Mucosa of descending colon (tissue), 3 donors: ENCODE measurements at regions not wholly inside any gene's neighbourhood (a gene's known extent, or its start where the extent isn't known, plus 50 kb on each side); places are given as distances from the start of the nearest gene placed in this dataset.

Experiments
- ATAC-seq: fragments of 200-7000 bp; cut with Tn5 transposase; one replicate; pipeline ENCODE4 v1.9.1; 2020; ENCODE audit warnings: mild to moderate bottlenecking, moderate library complexity
- DNase-seq, 3 donors: peaks; one replicate each; pipeline ENCODE4 v3.0.0-alpha.2; 2020
- H3K36me3 ChIP-seq: fragments of 200-600 bp; one replicate; pipeline ENCODE4 v1.8.0; 2021; ENCODE audit warnings: low read depth, mild to moderate bottlenecking
- H3K4me1 ChIP-seq: fragments of 200-600 bp; one replicate; pipeline ENCODE4 v1.8.0; 2021; ENCODE audit warnings: low read depth, mild to moderate bottlenecking
- H3K4me3 ChIP-seq: fragments of 200-600 bp; one replicate; pipeline ENCODE4 v1.8.0; 2021; ENCODE audit warnings: mild to moderate bottlenecking
- H3K9me3 ChIP-seq: fragments of 200-600 bp; one replicate; pipeline ENCODE4 v1.8.0; 2021; ENCODE audit warnings: mild to moderate bottlenecking
- CTCF ChIP-seq: fragments of 200-600 bp; IDR thresholded peaks from one replicate; pipeline ENCODE4 v1.8.0; 2022; ENCODE audit warnings: antibody characterized with exemption, mild to moderate bottlenecking
- intact Hi-C, 2 donors: fragments of 100-400 bp; cut with DNase I in 1 of 2; cut with micrococcal nuclease in 1 of 2; formaldehyde crosslinking; loops; one replicate each; pipeline versions ENCODE4 v1.11.0 to v1.11.1; 2022; cut with DNase I, micrococcal nuclease
- donor health status: DM: no; HTN: no; CAD: no; lungs with moderate emphysema.
- donor health status: DM: no; HTN: no; CAD: no.
- donor health status: DM: no; HTN: yes; CAD: no.

DNA sequence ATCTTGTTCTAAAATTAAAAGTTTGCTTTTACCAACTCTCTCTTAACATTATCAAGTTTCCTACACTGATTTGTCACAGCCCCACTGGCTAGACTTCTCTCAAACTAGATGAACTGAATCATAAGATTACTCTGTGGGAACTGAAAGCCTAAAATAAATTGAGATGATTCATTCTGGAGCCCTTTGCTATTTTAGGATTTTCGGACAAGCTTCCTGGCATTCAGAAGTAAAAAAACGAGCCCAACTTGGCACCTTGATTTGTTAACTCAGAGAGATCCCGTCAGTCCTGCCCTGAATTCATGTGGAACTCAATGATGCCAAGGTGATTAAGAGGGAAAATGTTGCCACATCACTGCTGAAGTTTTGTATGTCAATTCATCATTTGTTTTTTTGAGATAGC, 122.0 kb upstream of the NRSN1 start:
- Histone ChIP-seq H3K4me3 (no peak overlapping the region), H3K9me3 (no peaks in the 10 kb centered on the region), H3K36me3 (no peaks in the 10 kb centered on the region), H3K4me1 (no peaks in the 10 kb centered on the region)
- no peak for DNase-seq
- no peak for TF ChIP-seq CTCF
- no peak for ATAC-seq
- intact Hi-C loops: no loop called here

DNA sequence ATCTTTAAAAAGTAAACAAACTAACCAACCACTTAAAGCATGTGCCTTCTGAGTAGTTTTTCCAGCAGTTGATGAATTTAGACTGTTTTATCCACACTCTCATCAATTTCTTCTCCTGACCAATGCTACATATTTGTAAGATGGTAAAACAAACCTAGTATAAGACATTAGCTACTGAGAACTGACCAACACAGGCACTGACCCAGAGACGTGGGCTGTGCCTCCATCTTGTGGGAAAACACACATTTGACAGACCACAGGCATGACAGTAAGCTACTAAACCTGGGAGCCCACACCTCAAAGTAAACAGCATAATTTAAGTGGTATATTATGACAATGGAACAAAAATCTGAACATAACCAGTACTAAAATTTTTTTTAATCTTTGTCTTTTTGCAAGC, 121.4 kb upstream of the NRSN1 start:
- no peak overlapping the region for H3K4me3 ChIP-seq
- no peaks in the 10 kb centered on the region for H3K4me1 ChIP-seq
- no peaks in the 10 kb centered on the region for H3K36me3 ChIP-seq
- ATAC-seq (no peak), DNase-seq (no peak)
- no peak for TF ChIP-seq CTCF
- no peaks in the 10 kb centered on the region for H3K9me3 ChIP-seq
- intact Hi-C loops: no loop called here

- no peak for TF ChIP-seq CTCF
- ATAC-seq: peak; percentile 96
These were observed 119.8 kb upstream of the NRSN1 start for GRCh38 chr6:24006254-24006653.

DNA sequence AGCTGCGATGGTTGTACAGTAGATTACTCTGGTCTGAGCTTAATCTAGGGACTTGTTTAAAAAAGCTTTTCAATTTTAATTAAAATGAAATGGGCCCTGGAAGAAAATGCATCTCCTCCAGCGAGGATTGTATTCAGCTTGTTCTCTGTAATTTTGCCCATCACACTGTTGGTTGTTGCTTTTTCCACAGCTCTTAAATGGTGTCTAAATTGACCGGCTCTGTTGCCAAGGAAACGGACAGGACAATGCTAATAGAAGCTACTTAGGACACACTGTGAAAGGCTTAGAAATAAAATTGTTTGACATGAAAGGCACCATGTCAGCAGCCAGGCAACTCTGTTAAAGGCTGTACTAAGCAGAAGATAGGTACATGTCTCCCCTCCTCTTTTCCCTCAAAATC, 116.7 kb upstream of the NRSN1 start:
- DNase-seq: no peak
- intact Hi-C loops: no loop called here
- TF ChIP-seq CTCF: no peak
- no peak overlapping the region for H3K4me3 ChIP-seq
- no peaks in the 10 kb centered on the region for H3K4me1 ChIP-seq
- no peaks in the 10 kb centered on the region for H3K36me3 ChIP-seq
- ATAC-seq: no peak
- H3K9me3 ChIP-seq: no peaks in the 10 kb centered on the region

More at GRCh38 chr6:24006254-24006653, 119.8 kb upstream of the NRSN1 start:
- intact Hi-C loops: no loop called here
- Histone ChIP-seq H3K4me3 (no peak overlapping the region), H3K9me3 (no peaks in the 10 kb centered on the region), H3K36me3 (no peaks in the 10 kb centered on the region), H3K4me1 (no peaks in the 10 kb centered on the region)
- DNase-seq: peak in 1 of 3 donors; percentile 3

DNA sequence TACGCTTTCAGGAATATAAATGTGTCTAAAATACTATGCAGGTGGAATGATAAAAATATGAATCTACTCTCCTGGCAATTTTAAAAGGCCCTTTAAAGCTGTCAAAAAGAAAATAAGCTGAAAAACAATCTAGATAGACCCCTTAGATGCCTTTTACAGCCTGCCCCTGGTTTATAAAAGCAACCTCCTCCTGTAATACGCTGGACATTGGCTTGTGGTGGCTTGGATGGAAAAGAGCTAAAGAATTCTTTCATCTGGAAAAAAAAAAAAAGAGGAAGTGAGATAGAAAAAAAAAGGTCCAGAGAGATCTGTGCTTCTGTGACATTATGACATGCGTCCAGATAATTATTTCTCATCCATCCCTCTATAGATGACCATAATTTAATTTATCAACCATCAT, 115.9 kb upstream of the NRSN1 start:
- no peaks in the 10 kb centered on the region for H3K36me3 ChIP-seq
- H3K9me3 ChIP-seq: no peaks in the 10 kb centered on the region
- no peak for ATAC-seq
- TF ChIP-seq CTCF: no peak
- H3K4me3 ChIP-seq: no peak overlapping the region
- no peaks in the 10 kb centered on the region for H3K4me1 ChIP-seq
- intact Hi-C loops: no loop called here
- DNase-seq: no peak

GRCh38 chr6:24016286-24016685, 109.7 kb upstream of the NRSN1 start:
- no peak for TF ChIP-seq CTCF
- no peaks in the 10 kb centered on the region for H3K9me3 ChIP-seq
- H3K4me1 ChIP-seq: no peaks in the 10 kb centered on the region
- ATAC-seq: no peak
- no peak for DNase-seq
- intact Hi-C loops: no loop called here
- no peaks in the 10 kb centered on the region for H3K36me3 ChIP-seq
- no peak overlapping the region for H3K4me3 ChIP-seq
